Jurkat, Clone E6-1 (cell line): ENCODE measurements at regions not wholly inside any gene's neighbourhood (a gene's known extent, or its start where the extent isn't known, plus 50 kb on each side); places are given as distances from the start of the nearest gene placed in this dataset.

ENCODE experiments used
- DNase-seq: peaks from one replicate; pipeline ENCODE4 v3.0.0-alpha.2; 2011; ENCODE audit warnings: low read depth, low spot score
- H3K4me3 ChIP-seq: 2 replicates; pipeline ENCODE4 v1.5.1; 2011; ENCODE audit warnings: mild to moderate bottlenecking, low read length, control low read depth, moderate library complexity

- no peak for DNase-seq
- H3K4me3 ChIP-seq, result no peak overlapping the region
Measured at GRCh38 chr12:34334538-34334937, 312.2 kb downstream of the ALG10 start.

DNA sequence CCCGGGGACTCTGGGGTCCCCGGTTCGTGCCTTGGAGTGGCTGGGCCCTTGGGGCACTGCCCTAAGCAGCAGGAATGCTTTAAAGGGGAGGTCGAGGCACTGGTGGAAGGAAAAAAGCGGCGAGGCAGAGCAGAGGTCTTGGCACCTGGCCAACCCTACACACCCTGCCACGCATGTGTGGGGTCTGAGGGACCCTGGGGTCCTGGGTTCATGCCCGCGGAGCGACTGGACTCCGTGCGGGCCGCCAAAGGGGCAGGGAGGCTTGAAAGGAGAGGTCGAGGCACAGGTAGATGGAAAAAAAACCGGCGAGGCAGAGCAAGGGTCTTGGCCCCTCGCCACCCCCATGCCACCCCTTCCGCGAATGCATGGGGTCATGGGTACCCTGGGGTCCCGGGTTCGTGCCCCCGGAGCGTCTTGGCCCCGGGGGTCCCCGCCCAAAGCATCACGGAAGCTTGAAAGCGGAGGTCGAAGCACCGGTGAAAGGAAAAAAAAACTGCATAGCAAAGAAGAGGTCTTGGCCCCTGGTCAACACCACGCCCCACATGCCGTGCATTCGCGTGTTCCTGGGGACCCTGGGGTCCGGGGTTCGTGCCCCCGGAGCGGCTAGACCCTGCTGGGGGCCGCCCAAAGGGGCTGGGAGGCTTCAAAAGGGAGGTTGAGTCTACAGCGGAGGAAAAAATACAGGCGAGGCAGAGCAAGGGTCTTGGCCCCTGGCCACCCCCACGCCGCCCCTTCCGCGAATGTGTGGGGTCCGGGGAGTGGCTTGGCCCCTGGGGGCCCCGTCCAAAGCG, 312.9 kb downstream of the ALG10 start:
- no peak for DNase-seq
- H3K4me3 ChIP-seq, result no peak overlapping the region

DNA sequence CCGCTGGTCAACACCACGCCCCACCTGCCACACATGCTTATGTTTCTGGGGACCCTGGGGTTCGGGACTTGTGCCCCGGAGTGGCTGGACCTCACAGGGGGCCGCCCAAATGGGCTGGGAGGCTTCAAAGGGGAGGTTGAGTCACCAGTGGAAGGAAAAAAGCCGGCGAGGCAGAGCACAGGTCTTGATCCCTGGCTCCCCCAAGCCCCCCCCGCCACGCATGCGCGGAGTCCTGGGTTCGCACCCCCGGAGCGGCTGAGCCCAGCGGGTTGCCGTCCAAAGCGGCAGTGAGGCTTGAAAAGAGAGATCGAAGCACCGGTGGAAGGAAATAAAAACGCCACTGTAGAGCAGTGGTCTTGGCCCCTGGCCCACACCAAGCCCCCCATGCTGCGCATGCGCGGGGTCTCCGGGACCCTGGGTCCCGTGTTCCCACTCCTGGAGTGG, 313.5 kb downstream of the ALG10 start:
- H3K4me3 ChIP-seq, result no peak overlapping the region
- no peak for DNase-seq

- no peak for DNase-seq
- H3K4me3 ChIP-seq, result no peak overlapping the region
Measured at GRCh38 chr12:34336619-34337465, 314.5 kb downstream of the ALG10 start.

DNA sequence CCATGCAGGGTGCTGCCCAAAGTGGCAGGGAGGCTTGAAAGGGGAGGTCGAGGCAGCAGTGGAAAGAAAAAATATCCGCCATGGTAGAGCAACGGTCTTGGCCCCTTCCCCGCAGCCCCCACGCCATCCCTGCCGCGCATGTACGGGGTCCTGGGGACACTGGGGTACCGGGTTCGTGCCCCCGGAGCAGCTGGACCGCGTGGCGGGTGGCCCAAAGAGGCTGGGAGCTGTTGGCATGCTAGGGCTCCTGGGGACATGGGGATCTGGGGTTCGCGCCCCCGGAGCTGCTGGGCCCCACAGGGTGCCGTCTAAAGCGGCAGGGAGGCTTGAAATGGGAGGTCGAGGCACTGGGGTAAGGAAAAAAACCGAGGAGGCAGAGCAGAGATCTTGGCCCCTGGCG, 316.5 kb downstream of the ALG10 start:
- no peak for DNase-seq
- H3K4me3 ChIP-seq, result no peak overlapping the region

GRCh38 chr12:34339922-34340321, 317.6 kb downstream of the ALG10 start:
- no peak overlapping the region for H3K4me3 ChIP-seq
- DNase-seq, result no peak

DNA sequence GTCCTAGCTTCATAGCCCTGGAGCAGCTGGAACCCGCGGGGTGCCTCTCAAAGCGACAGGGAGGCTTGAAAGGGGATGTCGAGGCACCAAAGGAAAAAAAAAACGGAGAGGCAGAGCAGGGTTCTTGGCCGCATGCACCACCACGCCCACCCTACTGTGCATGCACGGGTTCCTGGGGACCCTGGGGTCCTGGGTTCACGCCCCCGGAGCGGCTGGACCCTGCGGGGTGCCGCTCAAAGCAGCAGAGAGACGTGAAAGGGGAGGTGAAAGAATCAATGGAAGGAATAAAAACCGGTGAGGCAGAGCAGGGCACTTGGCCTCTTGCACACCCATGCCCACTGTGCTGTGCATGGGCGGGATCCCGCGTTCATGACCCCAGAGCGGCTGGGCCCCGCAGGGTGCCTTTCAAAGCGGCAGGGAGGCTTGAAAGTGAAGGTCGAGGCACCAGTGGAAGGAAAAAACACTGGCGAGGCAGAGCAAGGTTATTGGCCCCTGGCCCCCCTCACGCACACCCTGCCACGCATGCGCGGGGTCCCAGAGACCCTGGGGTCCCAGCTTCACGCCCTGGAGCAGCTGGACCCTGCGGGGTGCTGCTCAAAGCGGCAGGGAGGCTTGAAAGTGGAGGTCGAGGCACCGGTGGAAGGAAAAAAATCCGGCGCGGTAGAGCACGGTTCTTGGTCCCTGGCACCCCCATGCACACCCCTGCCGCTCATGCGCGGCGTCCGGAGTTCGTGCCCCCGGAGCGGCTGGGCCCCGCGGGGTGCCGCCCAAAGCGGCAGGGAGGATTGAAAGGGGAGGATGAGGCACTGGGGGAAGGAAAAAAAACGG, 318.5 kb downstream of the ALG10 start:
- DNase-seq, result no peak
- H3K4me3 ChIP-seq, result no peak overlapping the region

GRCh38 chr12:34341362-34341733, 319.1 kb downstream of the ALG10 start:
- no peak for DNase-seq
- no peak overlapping the region for H3K4me3 ChIP-seq

DNA sequence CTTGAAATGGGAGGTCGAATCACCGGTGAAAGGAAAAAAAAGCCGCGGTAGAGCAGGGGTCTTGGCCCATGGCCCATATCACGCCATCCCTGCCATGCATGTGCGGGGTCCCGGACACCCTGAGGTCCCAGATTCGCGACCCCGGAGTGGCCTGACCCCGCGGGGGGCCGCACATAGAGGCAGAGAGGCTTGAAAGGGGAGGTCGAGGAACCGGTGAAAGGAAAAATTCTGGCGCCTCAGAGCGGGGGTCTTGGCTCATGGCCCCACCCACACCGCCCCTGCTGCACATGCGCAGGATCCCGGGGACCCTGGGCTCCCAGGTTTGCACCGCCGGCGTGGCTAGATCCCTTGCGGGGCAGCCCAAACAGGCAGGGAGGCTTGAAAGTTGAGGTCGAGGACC, 319.8 kb downstream of the ALG10 start:
- H3K4me3 ChIP-seq, result no peak overlapping the region
- no peak for DNase-seq

- DNase-seq, result no peak
- no peak overlapping the region for H3K4me3 ChIP-seq
Measured at GRCh38 chr12:34343345-34343744, 321.0 kb downstream of the ALG10 start.

- H3K4me3 ChIP-seq, result no peak overlapping the region
- DNase-seq, result no peak
Measured at GRCh38 chr12:34343766-34344165, 321.5 kb downstream of the ALG10 start.

DNA sequence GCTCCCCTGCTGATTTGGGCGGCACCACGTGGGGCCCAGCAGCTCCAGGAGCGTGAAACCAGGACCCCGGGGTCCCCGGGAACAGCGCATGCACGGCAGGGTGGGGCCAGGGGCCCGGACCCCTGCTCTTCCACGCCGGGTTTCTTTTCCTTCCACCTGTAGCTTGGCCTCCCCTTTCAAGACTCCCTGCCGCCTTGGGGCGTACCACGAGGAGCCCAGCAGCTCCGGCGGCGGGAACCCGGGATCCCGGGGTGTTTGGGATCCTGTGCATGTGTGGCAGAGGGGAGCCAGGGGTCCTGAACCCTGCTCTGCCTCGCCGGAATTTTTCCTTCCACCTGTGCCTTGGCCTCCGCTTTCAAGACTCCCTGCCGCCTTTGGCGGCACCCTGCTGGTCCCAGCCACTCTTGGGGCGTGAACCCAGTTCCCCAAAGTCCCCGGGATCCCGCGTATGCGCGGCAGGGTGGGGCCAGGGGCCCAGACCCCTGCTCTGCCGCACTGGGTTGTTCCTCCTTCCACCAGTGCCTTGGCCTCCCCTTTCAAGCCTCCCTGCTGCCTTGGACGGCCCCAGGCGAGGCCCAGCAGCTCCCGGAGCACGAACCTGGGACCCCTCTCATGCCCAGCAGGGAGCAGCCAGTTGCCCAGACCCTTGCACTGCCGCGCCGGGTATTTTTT, 322.7 kb downstream of the ALG10 start:
- H3K4me3 ChIP-seq, result no peak overlapping the region
- no peak for DNase-seq

DNA sequence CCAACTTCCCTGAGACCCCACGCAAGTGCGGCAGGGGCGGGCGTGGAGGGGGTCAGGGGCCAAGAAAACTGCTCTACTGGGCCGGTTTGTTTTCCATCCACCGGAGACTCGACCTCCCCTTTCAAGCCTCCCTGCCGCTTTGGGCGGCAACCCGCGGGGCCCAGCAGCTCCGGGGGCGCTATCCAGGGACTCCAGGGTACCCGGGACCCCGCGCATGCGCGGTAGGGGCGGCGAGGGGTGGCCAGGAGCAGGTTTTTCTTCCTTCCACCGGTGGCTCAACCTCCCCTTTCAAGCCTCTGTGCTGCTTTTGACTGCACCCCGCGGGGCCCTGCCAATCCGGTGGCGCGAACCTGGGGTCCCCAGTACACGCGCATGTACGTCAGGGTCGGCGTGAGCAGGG, 323.5 kb downstream of the ALG10 start:
- no peak overlapping the region for H3K4me3 ChIP-seq
- no peak for DNase-seq

GRCh38 chr12:34346372-34347034, 324.2 kb downstream of the ALG10 start:
- H3K4me3 ChIP-seq, result no peak overlapping the region
- DNase-seq, result no peak

DNA sequence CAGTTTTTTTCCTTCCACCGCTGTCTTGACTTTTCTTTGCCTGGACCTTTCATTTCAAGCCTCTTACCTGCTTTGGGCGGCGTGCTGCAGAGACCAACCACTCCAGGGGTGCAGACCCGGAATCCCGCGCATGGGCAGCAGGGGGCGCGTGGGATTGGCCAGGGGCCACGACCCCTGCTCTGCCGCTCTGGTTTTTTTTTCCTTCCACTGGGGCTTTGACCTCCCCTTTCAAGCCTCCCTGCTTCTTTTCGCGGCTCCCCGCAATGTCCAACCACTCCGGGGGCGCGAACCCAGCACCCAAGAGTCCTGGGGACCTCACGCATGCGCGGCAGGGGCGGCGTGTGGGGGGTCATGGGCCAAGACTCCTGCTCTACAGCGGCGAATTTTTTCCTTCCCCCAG, 325.1 kb downstream of the ALG10 start:
- H3K4me3 ChIP-seq, result no peak overlapping the region
- DNase-seq, result no peak

DNA sequence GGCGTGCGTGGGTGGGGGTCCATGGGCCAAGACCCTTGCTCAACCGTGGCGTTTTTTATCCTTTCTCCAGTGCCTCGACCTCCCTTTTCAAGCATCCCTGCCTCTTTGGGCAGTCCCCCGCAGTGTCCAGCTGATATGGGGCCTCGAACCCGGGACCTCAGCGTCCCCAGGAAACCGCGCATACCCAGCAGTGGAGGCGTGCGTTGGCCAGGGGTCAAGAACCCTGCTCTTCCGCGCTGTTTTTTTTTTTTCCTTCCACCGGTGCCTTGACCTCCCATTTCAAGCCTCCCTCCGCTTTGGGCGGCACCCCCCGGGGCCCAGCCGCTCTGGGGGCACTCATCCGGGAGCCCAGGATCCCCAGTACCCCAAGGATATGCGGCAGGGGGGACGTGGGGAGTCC, 325.8 kb downstream of the ALG10 start:
- H3K4me3 ChIP-seq, result no peak overlapping the region
- no peak for DNase-seq

DNA sequence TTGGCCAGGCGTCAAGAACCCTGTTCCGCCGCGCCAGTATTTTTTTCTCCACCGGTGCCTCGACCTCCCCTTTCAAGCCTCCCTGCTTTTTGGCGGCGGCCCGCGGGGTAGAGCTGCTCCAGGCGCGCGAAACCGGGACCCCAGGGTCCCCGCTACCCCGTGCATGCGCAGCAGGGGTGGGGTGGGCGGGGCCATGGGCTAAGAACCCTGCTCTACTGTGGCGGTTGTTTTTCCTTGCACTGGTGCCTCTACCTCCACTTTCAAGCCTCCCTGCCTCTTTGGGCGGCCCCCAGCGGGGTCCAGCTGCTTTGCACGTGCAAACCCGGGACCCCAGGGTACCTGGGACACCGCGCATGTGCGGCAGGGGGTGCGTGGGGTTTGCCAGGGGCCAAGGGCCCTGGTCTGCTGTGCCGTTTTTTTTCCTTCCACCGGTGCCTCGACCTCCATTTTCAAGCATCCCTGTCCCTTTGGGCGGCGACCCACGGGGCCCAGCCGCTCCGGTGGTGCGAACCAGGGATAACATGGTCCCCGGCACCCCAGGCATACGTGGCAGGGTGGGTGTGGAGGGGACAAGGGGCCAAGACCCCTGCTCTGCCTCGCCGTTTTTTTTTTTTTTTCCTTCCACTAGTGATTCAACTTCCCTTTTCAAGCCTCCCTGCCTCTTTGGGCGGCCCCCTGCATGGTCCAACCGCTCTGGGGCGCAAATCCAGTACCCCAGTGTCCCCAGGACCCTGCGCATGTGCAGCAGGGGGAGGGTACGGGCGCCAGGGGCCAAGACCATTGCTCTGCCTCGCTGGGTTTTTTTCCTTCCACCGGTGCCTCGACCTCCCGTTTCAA, 326.8 kb downstream of the ALG10 start:
- no peak overlapping the region for H3K4me3 ChIP-seq
- no peak for DNase-seq

- no peak for DNase-seq
Measured at GRCh38 chr12:34349673-34349961, 327.3 kb downstream of the ALG10 start.

More at GRCh38 chr12:34349673-34349961, 327.3 kb downstream of the ALG10 start:
- no peak overlapping the region for H3K4me3 ChIP-seq
